T-helper 2 cell treated with Interferon-gamma antibody and Interleukin-4, amounts not matched to agents 100 ng/mL and 5 ng/mL, for 36 hours (primary cell): ENCODE measurements at regions not wholly inside any gene's neighbourhood (a gene's known extent, or its start where the extent isn't known, plus 50 kb on each side); places are given as distances from the start of the nearest gene placed in this dataset.

Source experiments
- intact Hi-C: fragments of 100-400 bp; cut with micrococcal nuclease; formaldehyde crosslinking; loops from one replicate; pipeline ENCODE4 v1.15.1; 2023

GRCh38 chr4:33054656-33055196 lies 2334.6 kb downstream of the PCDH7 start:
- intact Hi-C loops, result no loop called here

- intact Hi-C loops, result no loop called here
These were observed 2337.6 kb downstream of the PCDH7 start for GRCh38 chr4:33057736-33058135.

GRCh38 chr4:33058998-33059397 lies 2338.8 kb downstream of the PCDH7 start:
- intact Hi-C loops, result no loop called here

- intact Hi-C loops, result no loop called here
These were observed 2340.7 kb downstream of the PCDH7 start for GRCh38 chr4:33060674-33061542.

- intact Hi-C loops, result no loop called here
These were observed 2341.6 kb downstream of the PCDH7 start for GRCh38 chr4:33061727-33062126.

- intact Hi-C loops, result no loop called here
These were observed 2342.1 kb downstream of the PCDH7 start for GRCh38 chr4:33062155-33062806.

GRCh38 chr4:33063241-33063640 lies 2343.1 kb downstream of the PCDH7 start:
- intact Hi-C loops, result no loop called here

- intact Hi-C loops, result no loop called here
These were observed 2344.1 kb downstream of the PCDH7 start for GRCh38 chr4:33064238-33064637.

GRCh38 chr4:33065749-33066148 lies 2345.6 kb downstream of the PCDH7 start:
- intact Hi-C loops, result no loop called here

- intact Hi-C loops, result no loop called here
These were observed 2347.1 kb downstream of the PCDH7 start for GRCh38 chr4:33067221-33067620.

GRCh38 chr4:33068539-33068938 lies 2348.4 kb downstream of the PCDH7 start:
- intact Hi-C loops, result no loop called here

- intact Hi-C loops, result no loop called here
These were observed 2351.4 kb downstream of the PCDH7 start for GRCh38 chr4:33071535-33071934.

- intact Hi-C loops, result no loop called here
These were observed 2352.3 kb downstream of the PCDH7 start for GRCh38 chr4:33072298-33073089.

GRCh38 chr4:33073811-33074210 lies 2353.6 kb downstream of the PCDH7 start:
- intact Hi-C loops, result no loop called here

- intact Hi-C loops, result no loop called here
These were observed 2358.0 kb downstream of the PCDH7 start for GRCh38 chr4:33078145-33078544.

GRCh38 chr4:33080275-33080674 lies 2360.1 kb downstream of the PCDH7 start:
- intact Hi-C loops, result no loop called here

- intact Hi-C loops, result no loop called here
These were observed 2365.5 kb downstream of the PCDH7 start for GRCh38 chr4:33085709-33086108.

- intact Hi-C loops, result no loop called here
These were observed 2366.3 kb downstream of the PCDH7 start for GRCh38 chr4:33086331-33086925.

- intact Hi-C loops, result no loop called here
These were observed 2368.5 kb downstream of the PCDH7 start for GRCh38 chr4:33088713-33089112.

GRCh38 chr4:33090910-33091309 lies 2370.7 kb downstream of the PCDH7 start:
- intact Hi-C loops, result no loop called here

GRCh38 chr4:33091961-33092360 lies 2371.8 kb downstream of the PCDH7 start:
- intact Hi-C loops, result no loop called here
